HG03342 (cell line): ENCODE measurements at regions not wholly inside any gene's neighbourhood (a gene's known extent, or its start where the extent isn't known, plus 50 kb on each side); places are given as distances from the start of the nearest gene placed in this dataset.
A peak's percentile ranks its signal among the peaks of the same experiment; 100 is the strongest.
"Not testable (repeated sequence)": the region's sequence is repeated elsewhere in the genome, so short reads cannot be mapped to it uniquely, and the experiment has no call there.

Source experiments
- ATAC-seq: cut with Tn5 transposase; IDR thresholded peaks from one replicate; pipeline ENCODE4 v1.9.1; 2021; ENCODE audit warnings: mild to moderate bottlenecking, moderate library complexity; ENCODE audit not compliant: unreplicated experiment

DNA sequence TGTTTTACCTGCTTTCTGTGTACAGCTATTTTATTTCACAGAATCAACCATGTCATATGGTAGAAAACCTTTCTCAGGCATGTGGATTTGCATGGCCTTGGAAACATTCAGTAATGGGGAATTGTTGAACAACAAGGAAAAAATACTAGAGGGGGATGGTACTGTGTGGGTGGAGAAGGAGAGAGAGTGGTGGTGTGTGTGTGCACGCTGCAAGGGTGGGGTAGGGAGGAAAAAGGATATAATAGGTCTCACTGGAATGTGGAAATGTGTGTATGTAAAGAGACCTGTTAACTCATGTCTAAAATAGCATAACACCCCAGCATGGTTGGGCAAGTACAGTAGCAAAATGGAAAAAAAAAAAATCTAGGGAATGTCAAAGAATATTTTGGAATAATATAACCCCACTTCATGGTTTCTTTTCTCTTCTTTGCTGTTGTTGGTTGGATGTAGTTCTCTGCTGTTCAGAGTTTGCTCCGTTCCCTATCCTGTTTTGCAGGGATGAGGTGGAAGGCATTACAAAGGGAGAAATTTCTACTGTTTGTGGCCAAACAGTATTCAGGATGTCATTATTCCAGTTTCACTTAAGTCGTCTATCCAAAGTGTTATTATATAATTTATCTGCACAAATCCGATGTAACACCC lies 93.9 kb upstream of the CITED2 start:
- ATAC-seq: no peak

DNA sequence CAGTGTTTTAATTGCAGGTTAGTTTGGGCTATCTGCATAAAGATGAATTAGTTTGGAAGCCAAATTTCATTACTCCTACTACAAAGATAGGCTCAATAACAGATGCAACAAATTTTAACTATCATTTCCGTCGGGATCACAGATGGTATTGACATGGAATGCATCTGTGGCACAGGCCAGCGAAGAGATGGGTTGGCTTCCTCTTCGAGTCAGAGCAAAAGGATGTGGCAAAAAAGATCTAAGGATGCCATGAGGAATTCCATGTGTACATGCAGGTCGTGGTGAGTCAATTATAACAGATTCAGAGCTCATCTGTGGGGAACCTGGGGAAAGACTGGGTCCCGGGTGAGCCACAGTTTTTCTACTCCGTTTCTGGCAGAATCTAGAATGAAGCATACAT lies 83.0 kb upstream of the CITED2 start:
- no peak for ATAC-seq

DNA sequence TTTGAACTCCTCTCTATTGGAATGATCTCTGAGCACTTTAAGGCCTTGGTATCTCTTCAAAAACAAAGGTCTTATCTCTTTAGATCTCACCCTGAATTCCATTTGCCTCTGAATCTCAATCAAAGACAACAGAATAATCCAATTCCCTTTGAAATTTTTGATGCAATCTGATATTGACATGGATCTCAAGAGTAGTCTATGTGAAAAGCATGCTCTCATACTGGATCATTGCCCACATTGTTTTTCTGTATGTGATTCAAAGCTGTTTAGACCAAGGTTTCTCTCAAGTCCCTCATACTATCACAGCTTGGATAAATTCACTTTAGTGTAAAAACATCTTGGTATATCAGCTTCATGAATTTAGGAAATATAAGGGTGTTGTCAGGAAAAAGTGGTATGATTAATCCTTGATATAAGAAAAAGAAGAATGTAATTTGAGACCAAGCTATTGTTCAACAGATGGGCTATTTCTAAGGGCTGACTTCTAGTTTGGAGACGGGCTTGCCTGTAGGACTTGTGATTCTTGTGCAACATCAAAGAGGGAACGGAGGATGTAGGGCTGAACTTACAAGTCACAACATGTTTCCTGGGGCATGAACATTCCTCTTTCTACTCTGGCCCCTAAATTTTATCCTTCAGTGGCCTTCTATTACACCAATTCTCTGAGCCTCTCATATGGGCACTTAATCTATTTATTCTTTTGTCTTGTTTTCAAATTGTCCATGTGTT lies 77.9 kb upstream of the CITED2 start:
- no peak for ATAC-seq

DNA sequence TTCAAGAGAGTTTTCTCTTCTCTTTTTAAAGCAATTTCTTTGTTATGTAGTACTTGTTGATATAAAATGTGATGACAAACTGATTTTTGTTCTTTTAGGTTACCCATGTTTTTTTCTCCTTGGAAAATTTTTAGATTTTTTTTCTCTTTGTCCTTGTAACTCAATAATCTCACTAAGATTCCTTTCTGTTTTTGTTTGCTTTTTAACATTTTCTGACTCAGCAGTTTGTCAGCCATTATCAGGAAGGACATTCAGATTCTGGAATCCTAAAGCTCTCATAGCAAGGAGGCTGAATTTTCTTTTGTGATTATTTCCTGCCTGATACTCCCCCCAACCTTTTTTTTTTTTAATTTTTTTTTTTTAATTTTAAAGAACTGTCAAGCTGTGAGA lies 75.2 kb upstream of the CITED2 start:
- no peak for ATAC-seq

DNA sequence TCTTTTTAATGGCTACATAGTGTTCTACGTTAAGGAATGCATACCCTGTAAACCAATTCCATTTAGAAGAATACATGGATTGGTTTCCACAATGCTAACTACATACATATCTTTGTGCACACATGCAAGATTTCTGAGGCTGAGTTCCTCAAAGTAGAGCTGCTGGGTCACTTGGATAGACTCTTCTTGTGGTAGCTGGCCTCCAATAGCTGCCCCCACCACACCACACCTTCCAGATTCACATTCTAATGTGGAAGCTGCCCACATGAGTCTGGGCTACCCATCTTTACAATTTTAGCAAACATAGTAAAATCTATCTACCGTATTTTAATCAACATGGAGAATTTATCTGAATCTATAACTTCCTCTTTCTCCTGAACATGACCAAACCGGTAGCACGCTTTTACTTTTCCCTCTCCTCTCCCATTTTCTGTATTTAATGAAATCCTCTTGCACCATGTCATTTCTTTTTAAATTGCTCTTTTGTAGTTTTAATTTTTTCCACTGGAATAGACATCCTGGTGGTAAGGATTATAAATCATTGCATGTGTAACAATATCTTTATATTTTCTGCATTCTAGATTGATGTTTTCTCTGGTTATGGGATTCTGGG lies 74.7 kb upstream of the CITED2 start:
- no peak for ATAC-seq

DNA sequence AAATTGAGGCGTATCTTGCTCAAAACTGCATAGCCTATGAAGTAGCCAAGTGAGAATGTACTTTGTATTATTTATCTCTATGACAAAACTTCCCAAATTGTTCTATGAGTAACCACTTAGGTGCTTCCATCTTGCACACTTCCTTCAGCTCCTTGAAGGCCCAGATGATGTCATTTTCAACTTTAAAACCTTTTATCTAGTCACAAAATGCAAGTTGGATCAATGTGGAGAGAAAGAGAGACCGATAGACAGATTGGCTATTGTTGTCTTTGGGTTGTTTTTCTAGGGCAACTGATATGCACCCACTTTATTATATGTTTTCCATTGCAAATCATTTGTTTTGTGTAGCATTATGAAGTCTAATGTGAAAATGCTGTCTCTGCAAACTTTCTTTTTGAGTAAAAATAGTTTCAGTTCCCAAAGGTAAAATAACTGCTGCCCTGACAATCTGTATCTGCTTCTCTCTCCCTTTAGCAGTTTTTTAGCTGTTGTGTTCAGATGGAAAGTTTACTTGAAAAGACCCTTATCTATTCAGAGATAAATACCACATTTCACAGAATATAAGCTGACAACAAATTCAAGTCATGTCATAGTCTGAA lies 73.7 kb upstream of the CITED2 start:
- ATAC-seq: peak; percentile 79

DNA sequence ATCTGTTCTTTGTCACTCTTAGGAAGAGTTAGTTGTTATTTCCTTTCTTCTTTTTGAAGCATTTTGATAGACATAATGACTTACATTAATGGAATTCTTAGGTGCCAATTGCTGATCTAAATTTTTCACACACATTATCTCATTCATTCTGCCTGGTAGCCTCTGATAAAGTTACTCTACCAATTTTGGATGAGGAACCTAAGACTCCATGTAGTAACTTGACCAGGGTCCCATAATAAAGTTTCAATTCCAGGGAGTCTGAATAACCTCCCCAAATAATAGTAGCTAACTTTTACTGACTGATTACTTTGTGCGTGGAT lies 73.2 kb upstream of the CITED2 start:
- no peak for ATAC-seq

DNA sequence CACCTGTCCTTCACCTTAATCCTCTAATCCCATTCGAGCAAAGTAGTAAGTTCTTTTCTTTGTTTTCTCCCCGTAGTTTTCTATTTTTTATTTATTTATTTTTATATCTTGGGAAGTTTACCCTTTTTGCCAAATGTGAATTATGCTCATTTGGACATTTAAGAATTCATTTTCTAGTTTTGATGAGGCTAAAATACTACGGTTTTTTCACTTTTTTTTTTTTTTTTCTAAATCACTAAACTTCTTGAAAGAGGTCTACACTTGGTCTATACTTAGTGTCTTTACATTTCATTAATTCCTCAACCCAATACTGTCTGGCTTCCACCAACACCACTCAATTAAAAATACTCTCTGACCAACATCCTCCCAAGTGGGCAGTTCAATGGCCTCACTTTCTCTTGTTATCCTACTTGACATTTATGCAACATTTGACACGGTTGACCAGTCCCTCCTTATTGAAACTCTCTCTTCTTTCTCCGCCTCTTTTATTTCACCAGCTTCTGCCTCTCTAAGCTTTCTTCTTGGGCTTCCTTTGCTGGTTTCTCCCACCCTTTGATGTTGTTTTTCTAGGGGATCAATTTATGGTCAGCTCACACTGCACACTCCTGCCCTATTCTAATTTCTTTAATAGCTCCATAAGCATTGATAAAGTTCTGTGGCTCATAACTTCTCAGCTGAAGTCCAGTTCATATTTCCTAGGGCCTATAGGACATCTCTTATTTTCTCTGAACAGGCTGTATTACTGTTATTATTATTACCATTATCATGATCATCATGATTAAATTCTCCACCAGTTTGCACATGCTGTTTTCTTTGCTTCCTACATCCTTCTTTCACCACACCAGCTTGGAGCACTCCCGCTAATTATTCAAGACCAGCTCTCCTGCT lies 72.6 kb upstream of the CITED2 start:
- ATAC-seq: no peak

DNA sequence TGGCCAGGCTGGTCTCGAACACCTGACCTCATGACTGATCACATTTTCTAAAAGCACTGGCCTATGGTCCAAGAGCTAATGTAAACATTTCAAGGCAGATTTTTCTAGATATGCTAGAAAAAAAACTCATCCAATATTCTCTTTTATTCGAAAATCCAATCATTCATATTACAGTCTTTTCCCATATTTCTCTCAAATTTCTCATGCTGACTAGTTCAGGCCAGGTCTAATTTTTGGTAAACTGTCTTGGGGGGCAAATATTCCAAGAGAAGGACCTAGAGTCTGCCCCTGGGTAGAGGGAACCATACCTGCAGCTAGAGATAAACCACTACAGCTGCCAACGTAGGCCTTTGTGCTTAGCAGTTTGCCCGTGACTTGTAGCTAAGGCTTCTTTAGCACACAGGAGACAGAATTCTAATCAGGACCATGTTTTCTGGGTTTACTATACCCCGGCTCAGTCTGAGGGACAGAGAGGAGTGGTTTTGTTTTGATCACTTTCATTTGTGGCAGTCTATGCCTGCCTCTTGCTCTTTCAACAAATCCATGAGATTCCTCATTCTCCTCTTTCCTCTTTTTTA lies 71.8 kb upstream of the CITED2 start:
- ATAC-seq: no peak

DNA sequence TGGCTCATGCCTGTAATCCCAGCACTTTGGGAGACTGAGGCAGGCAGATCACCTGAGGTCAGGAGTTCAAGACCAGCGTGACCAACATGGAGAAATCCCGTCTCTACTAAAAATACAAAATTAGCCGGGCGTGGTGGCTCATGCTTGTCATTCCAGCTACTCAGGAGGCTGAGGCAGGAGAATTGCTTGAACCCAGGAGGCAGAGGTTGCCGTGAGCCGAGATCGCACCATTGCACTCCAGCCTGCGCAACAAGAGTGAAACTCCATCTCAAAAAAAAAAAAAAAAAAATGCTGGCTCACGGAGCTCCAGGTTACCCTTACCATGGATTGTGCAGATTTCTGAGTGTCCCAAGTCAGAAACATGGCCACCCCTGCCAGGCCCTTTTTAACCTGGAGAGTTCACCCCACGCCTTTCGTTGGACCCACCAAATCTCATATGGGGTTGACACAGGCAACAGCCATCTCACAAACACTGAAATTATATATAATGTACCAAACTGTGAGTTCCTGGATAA lies 69.9 kb upstream of the CITED2 start:
- not testable (repeated sequence) for ATAC-seq

DNA sequence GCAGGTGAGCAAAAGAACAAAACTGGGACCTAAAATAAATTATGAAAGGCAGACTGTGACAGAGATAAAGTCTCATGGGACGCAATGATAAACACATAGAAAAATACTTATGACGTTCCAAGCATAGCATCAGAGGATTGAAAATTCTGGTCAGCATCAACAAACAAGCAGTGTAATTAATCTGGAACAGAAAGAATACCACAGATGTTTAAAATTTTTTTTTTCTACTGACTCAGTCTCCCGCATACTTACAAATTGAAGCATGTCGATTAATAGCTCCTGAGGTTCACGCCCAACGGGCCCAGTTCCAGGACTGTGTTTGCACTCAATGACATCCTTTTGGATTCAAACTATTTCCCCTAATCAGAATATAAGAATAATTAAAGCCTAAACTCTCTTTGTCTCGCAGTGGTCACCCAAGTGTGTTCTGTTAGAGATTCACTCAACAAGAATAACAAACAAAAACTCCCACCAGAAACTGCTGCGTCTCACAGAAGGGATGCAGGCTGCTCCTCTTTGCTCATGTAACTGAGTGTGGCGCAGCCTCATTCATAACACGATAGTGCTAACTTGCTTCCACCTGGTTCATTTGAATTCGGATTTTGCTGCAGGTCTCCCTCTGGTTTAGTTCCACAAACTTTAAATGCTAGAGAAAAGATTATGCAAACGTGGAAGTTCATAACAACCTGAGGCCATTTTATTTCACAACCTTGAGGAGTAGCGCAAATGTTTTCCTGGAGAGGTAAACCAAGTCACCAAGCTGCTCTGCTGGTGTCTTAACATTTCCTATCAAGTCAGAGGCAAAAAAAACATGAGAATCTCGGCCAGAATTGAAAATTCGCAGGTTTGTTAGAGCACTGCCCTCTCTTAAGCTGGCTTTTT lies 69.0 kb upstream of the CITED2 start:
- ATAC-seq: no peak

DNA sequence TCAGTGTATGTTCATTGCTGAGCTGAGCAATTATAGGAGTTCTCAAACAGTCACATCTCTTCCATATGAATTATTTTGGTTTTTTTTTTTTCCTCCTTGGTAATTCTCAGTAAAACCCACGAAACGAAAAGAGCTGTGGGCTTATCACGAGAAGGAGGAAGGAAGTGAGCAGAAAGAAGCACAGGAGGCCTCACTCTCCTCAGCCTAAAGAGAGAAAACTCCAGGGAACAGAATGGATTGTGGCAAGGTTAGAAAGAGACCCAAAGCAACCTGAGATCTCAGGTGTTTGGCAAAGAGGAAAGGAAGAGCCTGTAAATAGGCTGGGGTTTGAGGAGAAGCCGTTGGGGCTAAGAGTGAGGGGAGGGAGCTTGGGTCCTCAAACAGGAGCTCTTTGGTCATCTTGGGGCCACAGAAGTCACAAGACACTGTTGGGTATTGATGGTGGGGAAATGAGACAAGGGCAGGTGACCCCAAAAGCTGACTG lies 67.8 kb upstream of the CITED2 start:
- ATAC-seq: no peak

DNA sequence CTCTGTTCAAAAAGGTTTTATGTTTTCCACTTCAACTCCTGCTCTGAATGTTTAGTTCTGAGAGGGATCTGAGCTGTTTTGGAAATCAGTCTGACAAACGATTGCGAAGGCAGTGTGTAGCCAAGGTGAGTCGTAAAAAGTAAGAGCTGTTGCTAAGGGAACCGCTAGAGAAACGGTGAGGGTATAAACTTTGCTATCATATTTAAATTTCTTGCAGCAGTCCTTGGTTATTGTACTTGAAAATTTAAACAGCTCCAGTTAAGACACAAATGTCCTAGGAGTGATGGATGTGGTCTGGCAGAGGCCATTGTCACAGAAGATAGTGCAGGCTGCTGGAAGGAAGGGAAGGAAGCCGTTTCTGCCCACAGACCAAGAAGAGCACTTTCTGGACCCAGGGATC lies 64.9 kb upstream of the CITED2 start:
- ATAC-seq: no peak

DNA sequence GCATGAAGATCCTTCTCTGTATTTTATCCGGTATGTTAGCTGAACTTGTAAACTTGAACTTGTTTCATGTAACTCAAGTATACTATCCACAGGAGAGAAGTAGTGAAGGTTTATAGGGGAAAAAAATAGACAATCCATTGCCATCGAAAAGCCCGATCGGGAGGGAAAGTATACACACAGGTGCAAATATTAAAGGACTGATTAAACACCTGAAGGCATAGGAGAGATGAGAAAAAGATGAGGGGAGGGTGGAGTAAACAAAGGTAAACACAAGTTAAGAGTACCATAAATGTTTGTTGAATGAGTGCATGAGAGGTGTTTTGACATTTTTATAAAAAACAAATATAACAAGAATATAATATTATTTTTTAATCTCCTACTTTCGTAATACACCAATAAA lies 64.3 kb upstream of the CITED2 start:
- no peak for ATAC-seq

DNA sequence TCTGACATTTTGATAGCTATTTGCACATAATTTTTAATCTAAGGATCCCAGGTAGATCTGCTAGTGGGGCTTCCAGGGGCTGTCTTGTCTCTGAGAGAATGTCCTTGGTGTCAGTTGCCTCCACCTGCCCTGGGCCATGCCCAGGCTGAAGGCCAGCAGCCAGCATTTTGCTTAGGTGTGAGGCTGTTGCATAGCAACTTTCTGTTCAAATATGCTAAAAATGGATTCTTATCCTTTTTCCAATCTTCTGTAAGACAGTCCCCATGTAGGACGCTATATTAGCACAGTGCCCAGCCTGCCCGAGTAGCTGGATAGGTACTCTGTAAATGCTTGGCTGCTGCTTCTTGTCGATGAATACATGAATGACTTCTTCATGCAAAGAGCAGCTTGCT lies 62.5 kb upstream of the CITED2 start:
- ATAC-seq: no peak

DNA sequence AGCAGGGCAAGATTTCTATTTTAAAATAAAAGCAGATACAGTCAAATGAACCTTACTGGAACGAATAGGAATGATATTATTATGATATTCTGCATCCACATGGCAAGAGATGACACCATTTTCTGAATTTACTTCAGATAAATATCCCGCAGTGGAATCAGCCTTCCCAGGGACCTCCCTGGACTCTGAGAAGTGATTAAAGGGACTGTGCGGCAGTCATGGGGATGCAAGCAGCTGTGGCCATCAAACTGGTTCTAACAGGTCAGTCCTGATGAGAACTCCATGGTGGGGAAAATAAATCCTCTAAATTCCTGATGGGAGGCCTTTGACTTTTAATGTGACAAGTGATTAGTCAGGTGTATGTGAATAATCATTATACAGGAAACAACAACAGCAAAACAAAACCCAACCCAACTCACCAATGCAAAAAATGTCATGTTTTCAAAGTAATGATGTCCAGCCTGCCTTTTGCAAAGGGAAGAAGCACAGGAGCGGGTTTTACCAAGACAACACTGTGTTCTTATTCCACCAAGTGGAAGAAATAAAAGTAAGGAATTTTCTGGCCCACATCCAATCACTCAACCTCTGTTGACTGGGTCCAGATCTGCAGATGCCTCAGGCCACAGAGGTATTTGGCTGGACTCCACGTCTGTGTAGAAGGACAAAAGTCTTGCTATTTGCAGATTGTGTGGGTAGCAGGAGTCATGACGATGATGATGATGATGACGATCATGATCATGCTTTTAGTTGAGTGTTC lies 61.9 kb upstream of the CITED2 start:
- ATAC-seq: no peak

DNA sequence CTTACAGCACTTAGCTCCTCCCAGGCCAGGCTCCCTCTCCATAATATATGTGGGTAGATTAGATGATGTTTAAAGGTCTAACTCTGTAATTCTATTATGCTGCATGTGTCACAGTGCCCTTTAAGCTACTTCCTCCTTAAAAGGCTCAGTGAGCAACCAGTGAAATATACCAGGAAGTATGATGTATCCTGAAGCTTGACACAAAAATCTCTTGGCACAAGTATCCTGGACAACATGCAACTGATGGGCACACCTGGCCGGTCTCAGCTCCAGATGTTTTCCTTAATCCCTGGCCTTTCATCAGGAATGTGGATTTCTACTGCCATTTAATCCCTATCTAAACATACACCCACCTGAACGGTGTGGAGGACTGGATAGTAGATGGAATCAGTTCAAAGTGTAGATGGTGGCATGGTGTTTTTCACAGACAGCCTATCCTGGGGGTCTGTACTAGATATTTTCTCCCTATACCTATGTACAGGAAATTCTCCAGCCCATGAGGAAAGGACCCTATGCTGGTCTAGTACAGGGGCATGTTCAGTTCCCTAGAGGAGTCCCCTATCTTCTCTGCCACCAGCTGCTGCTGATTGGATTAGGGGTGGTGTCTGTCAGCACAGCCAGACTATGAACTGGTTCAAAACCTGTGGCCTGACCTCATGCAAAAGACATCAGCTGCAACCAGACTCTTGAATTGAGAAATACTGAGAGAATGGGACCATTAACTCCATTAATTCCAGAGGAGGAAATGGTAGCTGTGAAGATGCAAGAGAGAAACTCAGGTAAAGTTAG lies 59.4 kb upstream of the CITED2 start:
- no peak for ATAC-seq

DNA sequence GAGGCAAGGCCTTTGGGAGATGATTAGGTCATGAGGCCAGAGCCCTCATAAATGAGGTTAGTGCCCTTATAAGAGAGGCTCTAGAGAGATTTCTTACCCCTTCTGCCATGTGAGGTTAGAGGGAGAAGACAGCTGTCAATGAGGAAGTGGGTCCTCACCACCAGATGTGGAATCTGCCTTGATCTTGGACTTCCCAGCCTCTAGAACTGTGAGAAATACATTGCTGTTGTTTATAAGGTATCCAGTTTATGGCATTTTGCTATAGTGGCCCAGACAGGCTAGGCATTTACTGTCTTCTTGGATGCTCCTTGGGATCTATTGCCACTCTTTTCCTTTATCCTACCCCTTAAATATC lies 57.1 kb upstream of the CITED2 start:
- ATAC-seq: no peak
